Activated CD8-positive, alpha-beta memory T cell treated with anti-CD3 and anti-CD28 coated beads, Interleukin-2, amount 10 ng/mL, durations not matched to agents 7 days and 5 days (primary cell): ENCODE measurements at regions not wholly inside any gene's neighbourhood (a gene's known extent, or its start where the extent isn't known, plus 50 kb on each side); places are given as distances from the start of the nearest gene placed in this dataset.

ENCODE experiments used
- ATAC-seq: fragments of 150-1000 bp; cut with Tn5 transposase; one replicate; pipeline ENCODE4 v1.10.0; 2021; ENCODE audit warnings: moderate library complexity
- CTCF ChIA-PET: fragments of 350-600 bp; sonication (Branson Sonifier 250); formaldehyde crosslinking; loops from one replicate; lab custom pipeline; 2021; ENCODE audit warnings: antibody characterized with exemption; lab: Charles Lee
- DNase-seq: peaks from one replicate; pipeline ENCODE4 v3.0.0-alpha.2; 2020
- H3K27ac Mint-ChIP-seq: one replicate; pipeline ENCODE4 v1.8.0; 2021; ENCODE audit warnings: mild to moderate bottlenecking, mixed read lengths
- H3K27me3 Mint-ChIP-seq: one replicate; pipeline ENCODE4 v1.8.0; 2021; ENCODE audit warnings: mixed read lengths
- H3K36me3 Mint-ChIP-seq: one replicate; pipeline ENCODE4 v1.8.0; 2021; ENCODE audit warnings: mild to moderate bottlenecking, mixed read lengths
- H3K4me1 Mint-ChIP-seq: one replicate; pipeline ENCODE4 v1.8.0; 2021; ENCODE audit warnings: mixed read lengths
- H3K4me3 Mint-ChIP-seq: one replicate; pipeline ENCODE4 v1.8.0; 2021; ENCODE audit warnings: mild to moderate bottlenecking, moderate library complexity, mixed read lengths
- H3K9me3 Mint-ChIP-seq: one replicate; pipeline ENCODE4 v1.8.0; 2022; ENCODE audit warnings: low read depth, mixed read lengths

DNA sequence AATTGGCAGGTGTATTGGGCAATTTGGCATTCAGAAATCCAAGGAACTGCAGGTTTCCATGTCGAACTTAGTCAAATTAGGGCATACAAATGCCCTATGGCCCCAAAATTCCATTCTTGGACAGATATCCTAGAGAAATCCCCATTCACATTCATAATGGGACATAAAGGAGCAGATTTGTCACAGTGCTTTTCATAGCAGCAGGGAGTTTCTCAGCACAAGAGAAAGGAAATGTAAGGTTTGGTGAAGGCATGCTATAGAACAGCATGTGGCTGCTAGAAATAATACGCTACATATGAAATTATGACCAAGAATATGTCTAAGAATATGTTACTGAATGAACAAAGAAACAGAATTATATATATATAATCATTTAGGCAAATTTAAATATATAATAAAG lies 437.5 kb upstream of the BOD1L1 start:
- Mint-ChIP-seq H3K4me1 (no peaks in the 10 kb centered on the region), H3K36me3 (no peaks in the 10 kb centered on the region), H3K9me3 (no peaks in the 10 kb centered on the region), H3K27ac (no peak overlapping the region), H3K27me3 (no peaks in the 10 kb centered on the region), H3K4me3 (no peak overlapping the region)
- DNase-seq (no peak), ATAC-seq (no peak)
- CTCF ChIA-PET: no interaction called here

- CTCF ChIA-PET: no interaction called here
- ATAC-seq: no peak
- H3K27ac Mint-ChIP-seq: no peak overlapping the region
- no peaks in the 10 kb centered on the region for H3K9me3 Mint-ChIP-seq
- DNase-seq: no peak
- H3K27me3 Mint-ChIP-seq: no peaks in the 10 kb centered on the region
- no peaks in the 10 kb centered on the region for H3K36me3 Mint-ChIP-seq
- H3K4me1 Mint-ChIP-seq: no peaks in the 10 kb centered on the region
- H3K4me3 Mint-ChIP-seq: no peak overlapping the region
Measured at GRCh38 chr4:14065406-14065805, 437.9 kb upstream of the BOD1L1 start.

- CTCF ChIA-PET: no interaction called here
- Mint-ChIP-seq H3K4me1 (no peaks in the 10 kb centered on the region), H3K36me3 (no peaks in the 10 kb centered on the region), H3K4me3 (no peak overlapping the region), H3K27me3 (no peaks in the 10 kb centered on the region), H3K27ac (no peak overlapping the region), H3K9me3 (peaks cover 2% of the 10 kb centered on the region)
- DNase-seq (no peak), ATAC-seq (no peak)
Measured at GRCh38 chr4:14066979-14067378, 439.5 kb upstream of the BOD1L1 start.

- CTCF ChIA-PET: no interaction called here
- Mint-ChIP-seq H3K36me3 (no peaks in the 10 kb centered on the region), H3K27me3 (no peaks in the 10 kb centered on the region), H3K4me3 (no peak overlapping the region), H3K9me3 (peaks cover 15% of the 10 kb centered on the region), H3K4me1 (no peaks in the 10 kb centered on the region), H3K27ac (no peak overlapping the region)
- DNase-seq (no peak), ATAC-seq (no peak)
Measured at GRCh38 chr4:14069886-14070285, 442.4 kb upstream of the BOD1L1 start.

- no peak for ATAC-seq
- H3K27ac Mint-ChIP-seq: no peak overlapping the region
Measured at GRCh38 chr4:14070289-14070880, 442.9 kb upstream of the BOD1L1 start.

DNA sequence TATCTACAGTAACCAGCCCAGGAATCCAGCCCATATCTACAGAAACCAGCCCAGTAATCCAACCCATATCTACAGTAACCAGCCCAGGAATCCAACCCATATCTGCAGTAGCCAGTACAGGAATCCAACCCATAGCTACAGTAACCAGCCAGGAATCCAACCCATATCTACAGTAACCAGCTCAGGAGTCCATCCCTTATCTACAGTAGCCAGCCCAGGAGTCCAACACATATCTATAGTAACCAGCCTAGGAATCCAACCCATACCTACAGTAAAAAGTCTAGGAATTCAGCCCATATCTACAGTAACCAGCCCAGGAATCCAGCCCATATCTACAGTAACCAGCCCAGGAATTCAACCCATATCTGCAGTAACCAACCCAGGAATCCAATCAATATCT lies 445.0 kb upstream of the BOD1L1 start:
- Mint-ChIP-seq H3K9me3 (peaks cover 15% of the 10 kb centered on the region), H3K27ac (no peak overlapping the region), H3K27me3 (no peaks in the 10 kb centered on the region), H3K4me3 (no peak overlapping the region), H3K4me1 (no peaks in the 10 kb centered on the region), H3K36me3 (no peaks in the 10 kb centered on the region)
- CTCF ChIA-PET: no interaction called here
- no peak for ATAC-seq
- no peak for DNase-seq

More at GRCh38 chr4:14070289-14070880, 442.9 kb upstream of the BOD1L1 start:
- H3K4me3 Mint-ChIP-seq: no peak overlapping the region
- no peaks in the 10 kb centered on the region for H3K36me3 Mint-ChIP-seq
- peaks cover 15% of the 10 kb centered on the region for H3K9me3 Mint-ChIP-seq
- no peaks in the 10 kb centered on the region for H3K27me3 Mint-ChIP-seq
- no peaks in the 10 kb centered on the region for H3K4me1 Mint-ChIP-seq
- no peak for DNase-seq
- CTCF ChIA-PET: no interaction called here

DNA sequence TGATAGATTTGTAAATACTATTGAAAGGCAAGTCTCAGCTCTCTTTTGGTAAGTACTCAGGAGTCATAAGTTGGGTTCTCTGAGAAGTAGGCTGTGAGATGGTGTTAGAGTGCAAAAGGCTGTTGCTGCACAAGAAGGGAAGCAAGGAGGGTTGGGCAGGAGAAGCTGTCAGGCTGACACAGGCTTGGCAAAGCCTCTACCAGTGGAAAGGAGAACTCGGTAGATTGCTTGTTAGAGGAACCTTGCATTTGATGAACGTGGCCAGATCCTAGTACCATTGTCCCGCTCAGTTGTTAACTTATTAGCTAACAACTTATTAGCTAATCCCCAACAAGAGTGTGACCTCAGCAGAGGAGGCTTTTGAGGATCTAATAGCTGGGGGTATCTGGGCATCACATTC lies 449.3 kb upstream of the BOD1L1 start:
- H3K36me3 Mint-ChIP-seq: no peaks in the 10 kb centered on the region
- peaks cover 15% of the 10 kb centered on the region for H3K9me3 Mint-ChIP-seq

GRCh38 chr4:14078326-14078725 lies 450.8 kb upstream of the BOD1L1 start:
- no peaks in the 10 kb centered on the region for H3K27me3 Mint-ChIP-seq
- H3K27ac Mint-ChIP-seq: no peak overlapping the region
- no peaks in the 10 kb centered on the region for H3K4me1 Mint-ChIP-seq
- H3K4me3 Mint-ChIP-seq: no peak overlapping the region
- H3K36me3 Mint-ChIP-seq: no peaks in the 10 kb centered on the region
- ATAC-seq (no peak), DNase-seq (no peak)
- peaks cover under 1% of the 10 kb centered on the region for H3K9me3 Mint-ChIP-seq
- CTCF ChIA-PET: interaction anchor here (1.1 kb wide), 1 partner anchor 86 kb away, joined by 3 read pairs; no protein-coding TSS in a partner anchor

More for the DNA sequence above, 449.3 kb upstream of the BOD1L1 start:
- no peak overlapping the region for H3K4me3 Mint-ChIP-seq
- CTCF ChIA-PET: no interaction called here
- ATAC-seq (no peak), DNase-seq (no peak)
- no peaks in the 10 kb centered on the region for H3K4me1 Mint-ChIP-seq
- no peaks in the 10 kb centered on the region for H3K27me3 Mint-ChIP-seq
- H3K27ac Mint-ChIP-seq: no peak overlapping the region

GRCh38 chr4:14079601-14080000 lies 452.1 kb upstream of the BOD1L1 start:
- no peak for ATAC-seq
- H3K9me3 Mint-ChIP-seq: no peaks in the 10 kb centered on the region

GRCh38 chr4:14083150-14083549 lies 455.6 kb upstream of the BOD1L1 start:
- H3K4me3 Mint-ChIP-seq: no peak overlapping the region
- ATAC-seq: no peak
- no peaks in the 10 kb centered on the region for H3K9me3 Mint-ChIP-seq
- CTCF ChIA-PET: no interaction called here
- DNase-seq: no peak
- H3K27ac Mint-ChIP-seq: no peak overlapping the region
- no peaks in the 10 kb centered on the region for H3K36me3 Mint-ChIP-seq
- H3K27me3 Mint-ChIP-seq: no peaks in the 10 kb centered on the region
- H3K4me1 Mint-ChIP-seq: no peaks in the 10 kb centered on the region

More at GRCh38 chr4:14079601-14080000, 452.1 kb upstream of the BOD1L1 start:
- no peaks in the 10 kb centered on the region for H3K36me3 Mint-ChIP-seq
- no peaks in the 10 kb centered on the region for H3K4me1 Mint-ChIP-seq
- CTCF ChIA-PET: no interaction called here
- H3K27me3 Mint-ChIP-seq: no peaks in the 10 kb centered on the region
- no peak for DNase-seq
- no peak overlapping the region for H3K27ac Mint-ChIP-seq
- H3K4me3 Mint-ChIP-seq: no peak overlapping the region

DNA sequence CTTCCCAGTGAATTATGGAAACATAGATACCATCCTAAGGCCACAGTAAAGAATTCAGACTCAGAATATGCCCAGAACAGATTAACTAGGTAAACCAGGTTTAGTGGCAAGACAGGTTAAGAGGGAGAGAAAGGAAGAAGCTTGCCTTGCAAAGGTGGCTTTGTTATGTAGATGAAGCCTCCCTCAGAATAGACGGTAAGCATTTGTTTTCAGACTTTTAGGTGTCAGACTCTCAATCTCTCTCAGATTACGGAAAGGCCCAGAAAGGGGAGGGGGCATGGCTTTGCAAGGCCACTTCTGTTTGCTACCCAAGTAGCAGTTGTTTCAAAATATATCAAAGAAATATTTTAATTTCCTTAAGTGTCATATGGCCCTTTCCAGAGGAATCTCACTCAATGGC lies 457.1 kb upstream of the BOD1L1 start:
- no peaks in the 10 kb centered on the region for H3K36me3 Mint-ChIP-seq
- no peaks in the 10 kb centered on the region for H3K4me1 Mint-ChIP-seq
- CTCF ChIA-PET: no interaction called here
- H3K9me3 Mint-ChIP-seq: peaks cover 2% of the 10 kb centered on the region
- DNase-seq (no peak), ATAC-seq (no peak)
- H3K27ac Mint-ChIP-seq: no peak overlapping the region
- H3K27me3 Mint-ChIP-seq: no peaks in the 10 kb centered on the region
- H3K4me3 Mint-ChIP-seq: no peak overlapping the region

GRCh38 chr4:14087459-14087858 lies 459.9 kb upstream of the BOD1L1 start:
- Mint-ChIP-seq H3K9me3 (peaks cover 2% of the 10 kb centered on the region), H3K4me3 (no peak overlapping the region), H3K4me1 (no peaks in the 10 kb centered on the region), H3K27ac (no peak overlapping the region), H3K36me3 (no peaks in the 10 kb centered on the region), H3K27me3 (no peaks in the 10 kb centered on the region)
- DNase-seq (no peak), ATAC-seq (no peak)
- CTCF ChIA-PET: no interaction called here

DNA sequence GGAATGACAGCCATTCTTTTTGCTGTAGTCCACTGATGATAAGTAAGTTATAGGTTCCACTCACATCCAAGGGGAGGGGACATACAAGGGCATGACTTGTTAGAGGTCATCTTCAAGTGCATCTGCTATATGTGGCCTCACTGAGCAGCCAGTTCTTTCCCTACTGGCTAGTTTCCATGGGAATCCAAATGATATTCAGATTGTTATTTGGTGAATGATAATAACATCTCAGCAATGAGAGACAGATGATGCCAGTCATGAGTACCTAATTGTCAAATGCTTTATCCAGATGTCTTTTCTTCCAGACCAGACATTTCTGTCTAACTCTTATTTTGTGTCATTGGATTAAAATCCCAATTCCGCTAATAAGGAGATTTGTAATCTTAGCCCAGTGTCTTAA lies 460.4 kb upstream of the BOD1L1 start:
- Mint-ChIP-seq H3K36me3 (no peaks in the 10 kb centered on the region), H3K9me3 (peaks cover 2% of the 10 kb centered on the region), H3K4me3 (no peak overlapping the region), H3K27me3 (no peaks in the 10 kb centered on the region), H3K27ac (no peak overlapping the region), H3K4me1 (no peaks in the 10 kb centered on the region)
- DNase-seq: no peak
- ATAC-seq: no peak
- CTCF ChIA-PET: no interaction called here

DNA sequence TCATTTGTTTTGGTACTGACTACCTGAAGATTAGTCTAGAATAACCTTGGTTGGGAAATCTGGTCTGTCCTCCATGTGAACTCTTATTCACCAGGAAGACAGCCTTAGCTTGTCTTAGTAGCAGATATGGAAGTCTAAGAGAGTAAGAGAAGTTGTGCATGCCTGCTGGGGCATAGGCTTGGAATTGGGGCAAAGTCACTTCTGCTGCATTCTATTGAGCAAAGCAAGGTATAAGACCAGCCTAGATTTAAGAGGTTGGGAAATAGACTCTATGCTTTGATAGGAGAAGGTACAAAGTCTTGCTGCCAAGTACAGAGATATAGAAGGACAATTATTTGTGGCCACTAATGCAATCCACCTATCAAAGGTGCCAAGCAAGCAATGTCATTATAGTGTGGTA lies 464.0 kb upstream of the BOD1L1 start:
- DNase-seq (no peak), ATAC-seq (no peak)
- Mint-ChIP-seq H3K4me3 (no peak overlapping the region), H3K9me3 (peaks cover 2% of the 10 kb centered on the region), H3K27me3 (no peaks in the 10 kb centered on the region), H3K36me3 (no peaks in the 10 kb centered on the region), H3K4me1 (no peaks in the 10 kb centered on the region), H3K27ac (no peak overlapping the region)
- CTCF ChIA-PET: no interaction called here

GRCh38 chr4:14091966-14092365 lies 464.4 kb upstream of the BOD1L1 start:
- Mint-ChIP-seq H3K36me3 (no peaks in the 10 kb centered on the region), H3K27ac (no peak overlapping the region), H3K9me3 (peaks cover 2% of the 10 kb centered on the region)

More at GRCh38 chr4:14091966-14092365, 464.4 kb upstream of the BOD1L1 start:
- CTCF ChIA-PET: no interaction called here
- Mint-ChIP-seq H3K4me1 (no peaks in the 10 kb centered on the region), H3K4me3 (no peak overlapping the region), H3K27me3 (no peaks in the 10 kb centered on the region)
- ATAC-seq: no peak
- no peak for DNase-seq
